GM04503 (cell line): ENCODE measurements at regions not wholly inside any gene's neighbourhood (a gene's known extent, or its start where the extent isn't known, plus 50 kb on each side); places are given as distances from the start of the nearest gene placed in this dataset.
"Not testable (repeated sequence)": the region's sequence is repeated elsewhere in the genome, so short reads cannot be mapped to it uniquely, and the experiment has no call there.

Source experiments
- DNase-seq: peaks from one replicate; pipeline ENCODE4 v3.0.0-alpha.2; 2012; ENCODE audit warnings: low read depth

GRCh38 chr13:73162912-73163911 lies 104.4 kb downstream of the KLF5 start:
- DNase-seq, result no peak

GRCh38 chr13:73160371-73161031 lies 101.7 kb downstream of the KLF5 start:
- DNase-seq, result not testable (repeated sequence)

- DNase-seq, result peak; percentile 54
Measured at GRCh38 chr13:73158851-73159250, 100.0 kb downstream of the KLF5 start.

- DNase-seq, result no peak
Measured at GRCh38 chr13:73157031-73157430, 98.2 kb downstream of the KLF5 start.

GRCh38 chr13:73146707-73147106 lies 87.9 kb downstream of the KLF5 start:
- no peak for DNase-seq

- no peak for DNase-seq
Measured at GRCh38 chr13:73142071-73142470, 83.3 kb downstream of the KLF5 start.

- no peak for DNase-seq
Measured at GRCh38 chr13:73141292-73141771, 82.5 kb downstream of the KLF5 start.

- DNase-seq, result no peak
Measured at GRCh38 chr13:73140801-73141200, 82.0 kb downstream of the KLF5 start.

- DNase-seq, result no peak
Measured at GRCh38 chr13:73138638-73139491, 80.1 kb downstream of the KLF5 start.

- peak; percentile 48 for DNase-seq
Measured at GRCh38 chr13:73138276-73138637, 79.5 kb downstream of the KLF5 start.

GRCh38 chr13:73136776-73137175 lies 78.0 kb downstream of the KLF5 start:
- no peak for DNase-seq

GRCh38 chr13:73133531-73133930 lies 74.7 kb downstream of the KLF5 start:
- DNase-seq, result no peak

GRCh38 chr13:73131247-73131646 lies 72.4 kb downstream of the KLF5 start:
- no peak for DNase-seq

- DNase-seq, result no peak
Measured at GRCh38 chr13:73129023-73129422, 70.2 kb downstream of the KLF5 start.
